ENCODE measurements at regions not wholly inside any gene's neighbourhood (a gene's known extent, or its start where the extent isn't known, plus 50 kb on each side); places are given as distances from the start of the nearest gene placed in this dataset.

DNA sequence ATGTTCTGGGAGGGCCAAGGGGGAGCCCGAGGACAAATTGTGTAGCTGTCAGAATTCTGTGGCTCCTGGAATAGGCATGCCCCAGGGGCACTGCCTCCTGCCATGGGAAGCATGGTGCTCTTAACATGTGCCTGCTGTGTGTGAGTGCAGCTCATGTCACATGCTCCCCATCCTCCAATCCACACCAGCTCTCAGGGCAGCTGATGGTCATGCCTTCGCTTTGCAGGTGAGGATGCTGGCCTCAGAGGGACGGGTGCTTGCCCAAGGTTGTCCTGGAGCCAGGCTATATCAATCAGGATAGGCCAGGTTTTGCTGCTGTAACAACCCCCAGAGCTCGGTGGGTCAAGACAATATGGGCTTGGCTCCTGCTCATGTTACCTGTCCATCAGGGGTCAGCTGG lies 303.4 kb downstream of the RPS24 start:
- TF ChIP-seq, protein P1, sequence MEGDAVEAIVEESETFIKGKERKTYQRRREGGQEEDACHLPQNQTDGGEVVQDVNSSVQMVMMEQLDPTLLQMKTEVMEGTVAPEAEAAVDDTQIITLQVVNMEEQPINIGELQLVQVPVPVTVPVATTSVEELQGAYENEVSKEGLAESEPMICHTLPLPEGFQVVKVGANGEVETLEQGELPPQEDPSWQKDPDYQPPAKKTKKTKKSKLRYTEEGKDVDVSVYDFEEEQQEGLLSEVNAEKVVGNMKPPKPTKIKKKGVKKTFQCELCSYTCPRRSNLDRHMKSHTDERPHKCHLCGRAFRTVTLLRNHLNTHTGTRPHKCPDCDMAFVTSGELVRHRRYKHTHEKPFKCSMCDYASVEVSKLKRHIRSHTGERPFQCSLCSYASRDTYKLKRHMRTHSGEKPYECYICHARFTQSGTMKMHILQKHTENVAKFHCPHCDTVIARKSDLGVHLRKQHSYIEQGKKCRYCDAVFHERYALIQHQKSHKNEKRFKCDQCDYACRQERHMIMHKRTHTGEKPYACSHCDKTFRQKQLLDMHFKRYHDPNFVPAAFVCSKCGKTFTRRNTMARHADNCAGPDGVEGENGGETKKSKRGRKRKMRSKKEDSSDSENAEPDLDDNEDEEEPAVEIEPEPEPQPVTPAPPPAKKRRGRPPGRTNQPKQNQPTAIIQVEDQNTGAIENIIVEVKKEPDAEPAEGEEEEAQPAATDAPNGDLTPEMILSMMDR (IDR thresholded peaks at IDR 0.05), result no peak
- no peak for TF ChIP-seq EZH2 (IDR thresholded peaks at IDR 0.05; ENCODE audit: borderline replicate concordance, insufficient read depth, low read depth, low read length, poor library complexity, severe bottlenecking)
